ENCODE measurements at regions not wholly inside any gene's neighbourhood (a gene's known extent, or its start where the extent isn't known, plus 50 kb on each side); places are given as distances from the start of the nearest gene placed in this dataset.

- TF ChIP-seq CTCF (IDR thresholded peaks at IDR 0.05) (no peak), EP300 (IDR thresholded peaks at IDR 0.05) (no peak), POLR2AphosphoS5 (IDR thresholded peaks at IDR 0.05) (no peak), POLR2A (IDR thresholded peaks at IDR 0.05) (no peak)
- no peak for DNase-seq
- H3K9me3 ChIP-seq = no peaks in the 10 kb centered on the region
- intact Hi-C loops (cut with DNase I) = no loop called here
- no peak overlapping the region for H3K4me3 ChIP-seq
- H3K27me3 ChIP-seq = no peaks in the 10 kb centered on the region
- no peaks in the 10 kb centered on the region for H3K36me3 ChIP-seq
- no peak overlapping the region for H3K27ac ChIP-seq
- peaks cover 0 to 10% (median 8%) of the 10 kb centered on the region in 4 donors for H3K4me1 ChIP-seq
- 67 to 75% methylated on average over 7 of the region's 7 CpGs for WGBS, 2 donors
Observed at GRCh38 chr2:2747797-2748301, 416.8 kb upstream of the MYT1L start.

GRCh38 chr2:2746731-2747130, 415.7 kb upstream of the MYT1L start:
- H3K36me3 ChIP-seq = no peaks in the 10 kb centered on the region
- no peak overlapping the region for H3K27ac ChIP-seq
- intact Hi-C loops (cut with DNase I) = no loop called here
- H3K4me1 ChIP-seq = peaks cover 0 to 12% (median 9%) of the 10 kb centered on the region in 4 donors
- H3K27me3 ChIP-seq = no peaks in the 10 kb centered on the region
- no peaks in the 10 kb centered on the region for H3K9me3 ChIP-seq
- no peak for DNase-seq
- no peak overlapping the region for H3K4me3 ChIP-seq
- WGBS, 2 donors = 79 to 85% methylated on average over 6 of the region's 6 CpGs
- TF ChIP-seq EP300 (IDR thresholded peaks at IDR 0.05) (no peak), POLR2A (IDR thresholded peaks at IDR 0.05) (no peak), CTCF (IDR thresholded peaks at IDR 0.05) (no peak), POLR2AphosphoS5 (IDR thresholded peaks at IDR 0.05) (no peak)

GRCh38 chr2:2744958-2745715, 414.1 kb upstream of the MYT1L start:
- WGBS, 2 donors = 89 to 90% methylated on average over 13 of the region's 13 CpGs
- DNase-seq = no peak

GRCh38 chr2:2744107-2744506, 413.0 kb upstream of the MYT1L start:
- intact Hi-C loops (cut with DNase I) = no loop called here
- Histone ChIP-seq H3K9me3 (no peaks in the 10 kb centered on the region), H3K27me3 (no peaks in the 10 kb centered on the region), H3K4me3 (no peak overlapping the region), H3K36me3 (no peaks in the 10 kb centered on the region), H3K27ac (no peak overlapping the region), H3K4me1 (peaks cover 0 to 12% (median 9%) of the 10 kb centered on the region in 4 donors)
- DNase-seq = no peak
- no peak for TF ChIP-seq POLR2AphosphoS5 (IDR thresholded peaks at IDR 0.05)
- TF ChIP-seq CTCF (IDR thresholded peaks at IDR 0.05) = no peak
- 72 to 78% methylated on average over 5 of the region's 5 CpGs for WGBS, 2 donors

More at GRCh38 chr2:2744958-2745715, 414.1 kb upstream of the MYT1L start:
- intact Hi-C loops (cut with DNase I) = no loop called here
- H3K4me1 ChIP-seq = peaks cover 0 to 12% (median 9%) of the 10 kb centered on the region in 4 donors
- no peaks in the 10 kb centered on the region for H3K36me3 ChIP-seq
- no peak overlapping the region for H3K4me3 ChIP-seq
- TF ChIP-seq POLR2AphosphoS5 (IDR thresholded peaks at IDR 0.05) (no peak), POLR2A (IDR thresholded peaks at IDR 0.05) (no peak), CTCF (IDR thresholded peaks at IDR 0.05) (no peak), EP300 (IDR thresholded peaks at IDR 0.05) (no peak)
- no peaks in the 10 kb centered on the region for H3K27me3 ChIP-seq
- no peaks in the 10 kb centered on the region for H3K9me3 ChIP-seq
- no peak overlapping the region for H3K27ac ChIP-seq

All from sigmoid colon (tissue), 6 donors.